ENCODE measurements at regions not wholly inside any gene's neighbourhood (a gene's known extent, or its start where the extent isn't known, plus 50 kb on each side); places are given as distances from the start of the nearest gene placed in this dataset.

DNA sequence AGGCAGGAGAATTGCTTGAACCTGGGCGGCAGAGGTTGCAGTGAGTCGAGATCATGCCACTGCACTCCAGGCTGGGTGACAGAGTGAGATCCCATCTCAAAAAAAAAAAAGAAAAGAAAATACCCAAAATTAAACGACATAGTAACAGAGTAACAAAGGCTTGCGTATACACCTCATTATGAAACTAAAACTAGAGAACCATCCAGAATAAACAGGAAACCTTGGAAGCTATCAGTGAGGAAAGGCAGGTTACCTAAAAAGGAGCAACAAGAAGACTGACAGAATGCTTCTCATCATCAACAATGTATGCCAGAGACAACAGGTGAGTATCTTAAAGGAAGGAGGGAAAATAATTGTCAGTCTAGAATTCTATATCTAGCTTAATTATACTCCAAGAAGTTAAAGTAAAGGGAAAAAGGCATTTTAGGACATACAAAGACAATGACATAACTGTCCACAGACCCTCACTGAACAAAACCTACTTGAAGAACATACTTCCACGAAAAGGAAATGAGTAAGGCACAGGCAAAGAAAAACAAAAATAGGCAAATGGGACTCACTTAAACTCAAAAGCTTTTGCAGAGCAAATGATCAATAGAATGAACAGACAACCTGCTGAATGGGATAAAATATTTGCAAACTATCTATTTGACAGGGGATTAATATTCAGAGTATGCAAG, 64.1 kb upstream of the NT5E start:
- no peak for ATAC-seq

DNA sequence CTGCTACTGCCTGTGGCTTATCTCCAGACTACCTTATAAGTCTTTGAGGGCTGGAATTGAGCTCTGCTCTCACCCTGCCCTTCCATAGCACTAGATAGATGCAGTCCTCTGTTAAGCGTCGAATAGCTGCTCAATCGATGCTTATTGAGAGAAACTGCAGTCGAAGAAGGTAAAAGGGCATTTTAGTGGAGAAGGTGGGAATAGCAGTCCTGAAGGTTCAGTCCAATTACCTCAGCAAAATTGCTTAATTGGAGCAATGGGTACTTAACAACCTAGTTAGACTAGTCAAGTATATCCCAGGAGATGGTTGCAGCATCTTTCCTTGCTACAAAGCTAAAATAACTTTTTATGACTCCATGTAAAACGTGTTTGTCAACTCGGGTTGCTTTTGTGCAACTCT, 66.8 kb upstream of the NT5E start:
- no peak for ATAC-seq

More for the DNA sequence above, 64.1 kb upstream of the NT5E start:
- intact Hi-C loops (cut with DNase I) = no loop called here
- H3K4me3 ChIP-seq = no peak overlapping the region
- no peaks in the 10 kb centered on the region for H3K36me3 ChIP-seq (replicated peaks in 1 of 2; ENCODE audit: insufficient read depth in 1 of 2, low read depth in 2 of 2)
- 73 to 78% methylated on average over 5 of the region's 5 CpGs for WGBS, 2 donors
- TF ChIP-seq, protein P1, sequence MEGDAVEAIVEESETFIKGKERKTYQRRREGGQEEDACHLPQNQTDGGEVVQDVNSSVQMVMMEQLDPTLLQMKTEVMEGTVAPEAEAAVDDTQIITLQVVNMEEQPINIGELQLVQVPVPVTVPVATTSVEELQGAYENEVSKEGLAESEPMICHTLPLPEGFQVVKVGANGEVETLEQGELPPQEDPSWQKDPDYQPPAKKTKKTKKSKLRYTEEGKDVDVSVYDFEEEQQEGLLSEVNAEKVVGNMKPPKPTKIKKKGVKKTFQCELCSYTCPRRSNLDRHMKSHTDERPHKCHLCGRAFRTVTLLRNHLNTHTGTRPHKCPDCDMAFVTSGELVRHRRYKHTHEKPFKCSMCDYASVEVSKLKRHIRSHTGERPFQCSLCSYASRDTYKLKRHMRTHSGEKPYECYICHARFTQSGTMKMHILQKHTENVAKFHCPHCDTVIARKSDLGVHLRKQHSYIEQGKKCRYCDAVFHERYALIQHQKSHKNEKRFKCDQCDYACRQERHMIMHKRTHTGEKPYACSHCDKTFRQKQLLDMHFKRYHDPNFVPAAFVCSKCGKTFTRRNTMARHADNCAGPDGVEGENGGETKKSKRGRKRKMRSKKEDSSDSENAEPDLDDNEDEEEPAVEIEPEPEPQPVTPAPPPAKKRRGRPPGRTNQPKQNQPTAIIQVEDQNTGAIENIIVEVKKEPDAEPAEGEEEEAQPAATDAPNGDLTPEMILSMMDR (IDR thresholded peaks at IDR 0.05) = no peak
- no peak for TF ChIP-seq POLR2A (IDR thresholded peaks at IDR 0.05)
- H3K9me3 ChIP-seq = no peaks in the 10 kb centered on the region
- no peak for DNase-seq
- peaks cover 16% of the 10 kb centered on the region for H3K4me1 ChIP-seq
- no peaks in the 10 kb centered on the region for H3K27me3 ChIP-seq
- no peak overlapping the region for H3K27ac ChIP-seq

DNA sequence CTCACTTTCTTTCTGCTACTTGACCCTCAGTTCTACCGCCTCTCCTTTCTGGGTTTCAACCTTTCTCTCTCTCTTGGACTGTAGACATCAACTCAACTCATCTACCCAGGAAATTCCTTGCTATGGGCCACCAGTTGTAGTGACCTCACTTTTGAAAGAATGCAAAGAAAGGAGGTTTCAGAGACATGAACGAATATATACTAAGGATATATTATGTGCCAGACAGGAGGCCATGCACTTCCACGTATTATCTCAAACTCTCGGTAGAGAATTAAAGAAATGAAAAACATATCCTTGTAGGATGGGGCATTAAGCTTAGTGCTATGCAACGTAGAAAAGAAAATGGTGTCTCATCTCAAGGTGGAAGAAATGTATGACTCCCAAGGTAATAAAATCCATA, 67.3 kb upstream of the NT5E start:
- no peak for DNase-seq
- TF ChIP-seq, protein P1 (IDR thresholded peaks at IDR 0.05) = no peak
- no peak for TF ChIP-seq POLR2A (IDR thresholded peaks at IDR 0.05)

More for the DNA sequence above, 66.8 kb upstream of the NT5E start:
- Histone ChIP-seq H3K4me3 (no peak overlapping the region), H3K27ac (no peak overlapping the region), H3K9me3 (no peaks in the 10 kb centered on the region), H3K36me3 (replicated peaks in 1 of 2; ENCODE audit: insufficient read depth in 1 of 2, low read depth in 2 of 2) (no peaks in the 10 kb centered on the region), H3K27me3 (no peaks in the 10 kb centered on the region), H3K4me1 (no peaks in the 10 kb centered on the region)
- intact Hi-C loops (cut with DNase I) = no loop called here
- 34% methylated on average over 6 of the region's 6 CpGs for WGBS, 2 donors
- TF ChIP-seq, protein P1 (IDR thresholded peaks at IDR 0.05) = peak in 1 of 7 experiments; percentile 11
- TF ChIP-seq POLR2A (IDR thresholded peaks at IDR 0.05) = no peak
- DNase-seq = no peak

DNA sequence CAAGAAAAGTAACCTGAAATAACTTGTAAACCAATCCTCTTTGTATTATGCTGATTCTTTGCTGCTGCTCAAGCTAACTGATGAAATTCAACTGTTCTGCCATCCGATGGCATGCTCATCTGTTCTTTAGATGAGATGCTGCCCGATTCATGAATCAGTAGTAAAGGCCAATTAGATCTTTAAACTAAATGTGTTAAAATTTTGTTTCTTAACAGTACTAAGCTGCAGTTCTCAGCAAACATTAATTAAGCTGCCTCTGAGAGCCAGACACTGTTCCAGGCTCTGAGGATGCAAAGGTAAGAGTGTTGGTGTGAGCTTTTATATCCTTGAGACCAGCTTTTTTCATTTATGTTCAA, 77.0 kb upstream of the NT5E start:
- Histone ChIP-seq H3K36me3 (replicated peaks in 1 of 2; ENCODE audit: insufficient read depth in 1 of 2, low read depth in 2 of 2) (no peaks in the 10 kb centered on the region), H3K27ac (no peak overlapping the region), H3K9me3 (no peaks in the 10 kb centered on the region), H3K4me1 (no peaks in the 10 kb centered on the region), H3K27me3 (no peaks in the 10 kb centered on the region), H3K4me3 (no peak overlapping the region)
- TF ChIP-seq, protein P1 (IDR thresholded peaks at IDR 0.05) = no peak
- TF ChIP-seq POLR2A (IDR thresholded peaks at IDR 0.05) = no peak
- intact Hi-C loops (cut with DNase I) = no loop called here
- DNase-seq (no peak), ATAC-seq (no peak)
- WGBS, 2 donors = 73 to 83% methylated on average over 2 of the region's 2 CpGs

More for the DNA sequence above, 67.3 kb upstream of the NT5E start:
- no peak for ATAC-seq
- H3K27ac ChIP-seq = no peak overlapping the region
- H3K4me1 ChIP-seq = no peaks in the 10 kb centered on the region
- H3K36me3 ChIP-seq (replicated peaks in 1 of 2; ENCODE audit: insufficient read depth in 1 of 2, low read depth in 2 of 2) = no peaks in the 10 kb centered on the region
- WGBS, 2 donors = 89 to 94% methylated on average over 5 of the region's 5 CpGs
- H3K4me3 ChIP-seq = no peak overlapping the region
- no peaks in the 10 kb centered on the region for H3K9me3 ChIP-seq
- H3K27me3 ChIP-seq = no peaks in the 10 kb centered on the region
- intact Hi-C loops (cut with DNase I) = no loop called here
